ENCODE measurements at regions not wholly inside any gene's neighbourhood (a gene's known extent, or its start where the extent isn't known, plus 50 kb on each side); places are given as distances from the start of the nearest gene placed in this dataset.

DNA sequence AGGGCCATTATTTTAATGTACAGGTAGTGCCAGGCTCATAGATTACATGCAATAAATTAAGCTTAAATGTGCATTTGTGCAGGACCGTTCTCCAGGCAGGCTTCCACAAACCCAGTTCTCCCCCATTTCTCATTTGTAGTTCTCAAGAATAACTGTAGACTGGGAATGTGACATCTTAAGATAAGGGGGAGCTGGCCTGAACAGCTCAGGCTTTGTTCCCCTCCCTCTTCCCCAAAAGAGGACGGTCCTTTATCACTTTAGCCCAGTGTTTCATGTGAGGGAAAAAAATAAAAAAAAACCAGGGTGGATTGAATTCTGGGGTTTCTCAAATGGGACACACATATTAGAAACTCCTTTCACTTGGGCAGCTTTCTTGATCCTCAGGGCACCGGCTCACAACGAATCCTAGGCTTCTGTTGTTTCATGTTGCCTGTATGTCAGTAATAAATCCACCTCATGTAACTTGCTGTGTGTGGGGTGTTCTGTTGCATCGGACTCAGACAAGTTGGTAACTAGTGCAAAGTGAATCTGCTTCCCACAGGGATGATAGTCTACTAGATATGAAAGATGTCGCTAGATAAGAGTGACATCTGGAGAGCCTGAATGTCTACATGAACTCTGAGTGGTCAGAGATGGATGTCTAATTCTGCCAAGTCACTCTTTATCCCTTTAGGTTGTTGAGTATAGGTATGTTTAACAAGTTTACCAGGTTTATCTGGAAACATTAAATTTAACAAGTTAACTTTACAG, 2030.6 kb upstream of the NUDT12 start:
- DNase-seq (ENCODE audit: low spot score) = no peak

DNA sequence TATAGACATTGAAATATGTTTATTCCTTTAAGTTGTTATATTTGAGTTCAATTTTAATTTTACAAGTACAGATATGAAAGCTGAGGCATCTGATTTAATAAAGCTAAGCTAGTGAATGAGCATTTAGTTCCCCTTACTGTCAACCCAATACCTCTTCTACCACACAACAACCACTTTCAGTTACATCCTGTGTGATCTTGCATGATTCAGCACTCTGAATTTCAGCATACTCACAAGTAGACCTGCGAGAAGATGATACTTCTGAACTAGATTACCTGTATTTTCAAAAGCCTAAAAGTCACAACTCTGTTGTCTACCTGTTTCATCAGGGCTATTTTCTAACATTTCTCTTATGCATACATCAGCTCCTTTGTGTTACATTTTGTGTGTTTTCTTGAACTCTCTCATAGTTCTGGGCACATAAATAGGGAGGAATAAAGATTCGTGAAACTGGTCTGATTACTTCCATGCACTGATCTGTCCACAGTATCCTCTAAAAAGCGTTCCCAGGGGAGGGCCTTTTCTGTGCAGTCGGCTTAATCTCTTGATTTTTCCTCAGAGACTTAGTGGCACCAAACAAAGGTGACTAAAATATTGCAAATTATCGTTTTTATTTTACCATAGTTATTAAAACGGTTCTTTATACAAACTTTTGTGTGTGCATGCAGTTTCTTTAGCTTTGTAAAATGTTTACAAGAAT, 2025.5 kb upstream of the NUDT12 start:
- peak; percentile 29 for DNase-seq (ENCODE audit: low spot score)

- DNase-seq (ENCODE audit: low spot score) = no peak
Measured at GRCh38 chr5:105581988-105582690, 2019.5 kb upstream of the NUDT12 start.

DNA sequence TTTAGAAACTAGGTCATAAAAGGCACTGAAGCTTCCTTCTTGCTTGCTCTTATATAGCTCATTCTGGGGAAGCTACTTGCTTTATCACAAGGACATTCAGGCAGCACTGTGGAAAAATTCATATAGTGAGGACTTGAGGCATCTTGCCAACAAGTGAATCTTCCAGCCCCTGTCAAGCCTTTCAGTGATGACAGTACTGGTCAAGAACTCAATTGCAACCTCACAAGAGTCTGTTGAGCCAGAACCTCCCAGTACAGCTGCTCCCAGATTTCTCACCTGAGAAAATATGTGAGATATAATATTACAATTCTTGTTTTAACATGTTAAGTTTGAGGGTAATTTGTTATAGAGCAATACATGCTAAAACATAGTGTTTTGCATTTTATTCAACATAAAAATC, 2011.0 kb upstream of the NUDT12 start:
- no peak for DNase-seq (ENCODE audit: low spot score)

- DNase-seq (ENCODE audit: low spot score) = no peak
Measured at GRCh38 chr5:105565531-105565930, 2002.9 kb upstream of the NUDT12 start.

- DNase-seq (ENCODE audit: low spot score) = no peak
Measured at GRCh38 chr5:105563842-105564241, 2001.3 kb upstream of the NUDT12 start.

DNA sequence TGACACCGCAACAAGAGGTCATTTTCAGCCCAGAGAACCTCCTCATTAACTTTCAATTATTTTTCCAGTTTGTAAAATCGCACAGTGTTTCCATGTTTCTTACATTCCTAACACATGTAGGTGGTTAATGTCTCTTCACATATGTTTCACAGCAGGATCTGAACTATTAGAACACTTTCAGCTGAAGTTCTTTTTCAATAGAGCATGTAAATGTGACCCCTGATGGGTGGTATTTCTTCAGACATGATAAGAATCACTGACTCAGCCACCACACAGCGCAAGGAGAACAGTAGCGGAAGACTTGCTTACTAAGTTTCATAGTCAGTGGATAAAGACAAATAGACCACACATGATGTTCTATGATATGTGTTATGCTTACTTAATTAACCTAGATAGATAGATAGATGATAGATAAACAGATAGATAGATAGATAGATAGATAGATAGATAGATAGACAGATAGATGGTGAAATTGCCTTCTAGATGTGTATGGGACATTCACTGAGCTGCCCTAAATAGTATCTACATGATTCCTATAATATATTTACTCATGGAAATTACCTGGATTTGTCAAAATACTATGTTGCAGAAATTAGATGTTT, 1992.1 kb upstream of the NUDT12 start:
- DNase-seq (ENCODE audit: low spot score) = no peak

- DNase-seq (ENCODE audit: low spot score) = no peak
Measured at GRCh38 chr5:105544300-105544699, 1981.7 kb upstream of the NUDT12 start.

DNA sequence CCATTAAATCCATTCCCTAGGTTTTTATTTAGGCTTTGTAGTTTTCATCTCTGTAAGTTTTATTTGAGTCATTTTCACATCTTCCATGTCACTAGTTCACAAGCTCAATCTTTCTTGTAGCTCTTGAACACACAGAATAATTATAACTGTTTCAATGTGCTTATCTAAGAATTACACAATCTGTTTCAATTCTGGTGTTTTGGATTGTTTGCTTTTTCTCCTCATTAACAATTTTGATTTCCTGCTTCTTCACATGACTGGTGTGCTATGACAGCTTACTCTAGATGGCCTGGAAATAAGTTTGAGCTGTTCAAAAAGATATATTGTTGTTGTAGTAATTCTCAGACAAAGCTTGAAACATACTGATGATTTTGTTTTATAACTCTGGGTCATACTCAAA, 1974.1 kb upstream of the NUDT12 start:
- no peak for DNase-seq (ENCODE audit: low spot score)

GRCh38 chr5:105530716-105531261, 1968.2 kb upstream of the NUDT12 start:
- no peak for DNase-seq (ENCODE audit: low spot score)

GRCh38 chr5:105529851-105530250, 1967.3 kb upstream of the NUDT12 start:
- DNase-seq (ENCODE audit: low spot score) = no peak

DNA sequence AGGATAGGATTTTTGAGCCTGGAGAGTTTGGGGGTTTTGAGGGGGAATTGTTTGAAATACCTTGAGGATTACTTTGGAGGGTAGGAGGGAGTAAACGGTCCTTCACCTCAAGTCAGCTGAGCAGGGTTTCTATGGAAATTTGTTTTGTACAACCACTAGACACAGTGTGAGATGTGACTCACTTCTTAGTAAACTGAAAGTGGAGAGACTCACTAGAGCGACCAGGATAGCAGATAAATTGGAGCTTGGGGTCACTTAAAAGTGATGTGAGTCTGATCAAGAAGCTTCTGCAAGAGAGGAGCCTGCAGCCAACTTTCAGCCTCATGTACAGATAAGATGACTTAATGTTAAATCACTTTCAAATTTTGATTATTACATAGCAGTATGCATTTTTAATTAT, 1945.9 kb upstream of the NUDT12 start:
- peak; percentile 49 for DNase-seq (ENCODE audit: low spot score)

DNA sequence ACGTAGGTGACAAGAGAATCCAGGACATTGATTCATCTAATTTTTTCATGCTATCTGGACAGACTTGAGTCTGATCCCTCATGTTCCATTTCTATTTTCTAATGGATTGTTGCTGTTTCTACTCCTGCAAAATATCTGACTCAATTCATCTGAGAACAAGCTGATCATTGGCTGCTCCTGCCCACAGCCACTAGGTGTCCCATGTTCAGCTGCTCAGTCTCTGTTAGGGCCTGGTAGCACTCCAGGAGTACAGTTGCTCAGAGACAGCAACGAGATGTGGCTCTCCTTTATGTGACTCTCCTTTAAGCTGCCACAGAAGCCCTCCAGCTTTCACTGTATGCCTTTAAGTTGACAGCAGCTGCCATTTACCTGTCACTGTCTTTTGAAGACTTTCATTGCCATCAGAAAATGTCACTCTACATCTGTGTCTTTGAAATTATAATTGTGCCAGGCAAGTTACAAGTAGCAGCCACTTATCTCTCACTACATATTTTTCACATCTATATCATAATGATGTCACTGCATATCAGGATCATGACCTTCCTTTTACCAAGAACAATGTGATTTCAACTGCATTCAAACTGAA, 1944.2 kb upstream of the NUDT12 start:
- peak; percentile 25 for DNase-seq (ENCODE audit: low spot score)

DNA sequence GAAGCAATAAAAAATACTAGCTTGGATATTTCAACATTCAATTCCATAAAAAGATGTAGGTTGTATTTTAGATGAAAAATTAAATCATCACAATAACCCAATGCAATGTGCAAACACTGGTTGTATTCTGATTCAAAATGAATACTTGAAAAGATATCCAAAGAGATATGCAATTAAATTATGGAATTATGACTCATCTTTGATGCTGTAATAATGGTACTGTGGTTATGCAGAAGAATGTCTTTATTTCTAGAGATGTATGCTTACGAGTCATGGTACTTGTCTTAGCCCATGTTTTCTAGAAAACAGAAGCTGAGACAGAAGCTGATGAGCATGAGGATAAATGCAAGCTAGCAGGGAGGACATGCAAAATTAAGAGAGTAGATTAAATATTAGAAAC, 1941.4 kb upstream of the NUDT12 start:
- DNase-seq (ENCODE audit: low spot score) = no peak

DNA sequence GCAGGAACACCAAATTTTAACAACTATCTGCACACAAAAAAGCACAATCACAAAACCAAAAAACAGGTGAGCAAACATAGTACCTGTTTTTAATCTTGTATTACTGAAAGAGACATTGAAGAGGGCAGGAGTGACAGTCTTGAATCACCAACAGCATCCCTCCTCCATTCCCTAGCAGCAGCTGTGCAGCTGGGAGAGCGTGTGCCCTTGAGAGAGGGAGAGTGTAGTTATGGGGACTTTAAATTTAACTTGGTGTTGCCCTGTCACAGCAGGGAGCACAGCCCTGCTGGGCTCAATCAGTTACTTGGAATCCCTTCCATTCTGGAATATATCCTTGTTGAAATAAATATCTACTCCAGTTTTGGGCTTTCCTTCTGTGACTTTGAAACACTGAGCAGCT, 1938.7 kb upstream of the NUDT12 start:
- DNase-seq (ENCODE audit: low spot score) = no peak

GRCh38 chr5:105475401-105475800, 1912.8 kb upstream of the NUDT12 start:
- DNase-seq (ENCODE audit: low spot score) = no peak

GRCh38 chr5:105462377-105462776, 1899.8 kb upstream of the NUDT12 start:
- DNase-seq (ENCODE audit: low spot score) = no peak

GRCh38 chr5:105460721-105461120, 1898.1 kb upstream of the NUDT12 start:
- no peak for DNase-seq (ENCODE audit: low spot score)

- DNase-seq (ENCODE audit: low spot score) = no peak
Measured at GRCh38 chr5:105453216-105453807, 1890.7 kb upstream of the NUDT12 start.

- DNase-seq (ENCODE audit: low spot score) = no peak
Measured at GRCh38 chr5:105448271-105448670, 1885.7 kb upstream of the NUDT12 start.

DNA sequence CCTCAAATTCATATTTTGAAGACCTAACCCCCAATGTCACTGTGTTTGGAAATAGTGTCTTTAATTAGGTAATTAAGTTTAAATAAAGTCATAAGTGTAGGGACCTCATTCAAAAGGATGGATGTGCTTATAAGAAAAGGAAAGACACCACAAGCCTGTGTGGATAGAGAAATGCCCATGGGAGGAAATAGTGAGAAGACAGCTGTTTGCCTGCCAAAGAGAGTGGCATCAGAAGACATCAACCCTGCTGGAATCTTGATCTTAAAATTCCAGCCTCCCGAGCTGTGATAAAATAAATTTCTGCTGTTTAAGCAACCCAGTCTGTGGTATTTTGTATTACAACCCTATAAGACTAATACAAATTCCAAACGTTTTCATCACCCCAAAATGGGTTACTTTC, 1867.9 kb upstream of the NUDT12 start:
- DNase-seq (ENCODE audit: low spot score) = no peak
